NCI-H2227 treated with DMSO at 0.1 percent for 48 hours (cell line): ENCODE measurements at regions not wholly inside any gene's neighbourhood (a gene's known extent, or its start where the extent isn't known, plus 50 kb on each side); places are given as distances from the start of the nearest gene placed in this dataset.

ENCODE experiments used
- DNase-seq: peaks from one replicate; lab custom pipeline; 2025; lab: John Stamatoyannopoulos, UW

GRCh38 chrX:40182615-40183014, 84.9 kb upstream of the BCOR start:
- DNase-seq = no peak

DNA sequence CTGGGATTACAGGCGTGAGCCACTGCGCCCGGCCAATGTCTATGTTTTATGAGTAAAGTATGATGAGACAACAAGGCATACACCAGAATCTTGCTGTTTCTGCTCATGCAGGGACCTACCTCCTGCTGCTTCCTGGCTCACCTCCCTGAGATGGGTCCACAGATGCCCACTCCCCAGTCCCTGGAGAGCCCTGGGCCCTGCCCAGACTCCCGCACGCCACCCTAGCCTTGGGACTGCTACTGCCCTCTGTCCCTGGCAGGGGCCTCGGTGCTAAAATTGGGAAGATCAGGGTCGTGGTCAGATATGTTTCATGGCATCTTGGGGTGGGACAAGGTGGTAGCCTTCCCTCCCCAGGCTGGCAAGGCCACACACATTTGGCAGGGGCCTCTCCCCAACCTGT, 84.3 kb upstream of the BCOR start:
- DNase-seq = no peak

DNA sequence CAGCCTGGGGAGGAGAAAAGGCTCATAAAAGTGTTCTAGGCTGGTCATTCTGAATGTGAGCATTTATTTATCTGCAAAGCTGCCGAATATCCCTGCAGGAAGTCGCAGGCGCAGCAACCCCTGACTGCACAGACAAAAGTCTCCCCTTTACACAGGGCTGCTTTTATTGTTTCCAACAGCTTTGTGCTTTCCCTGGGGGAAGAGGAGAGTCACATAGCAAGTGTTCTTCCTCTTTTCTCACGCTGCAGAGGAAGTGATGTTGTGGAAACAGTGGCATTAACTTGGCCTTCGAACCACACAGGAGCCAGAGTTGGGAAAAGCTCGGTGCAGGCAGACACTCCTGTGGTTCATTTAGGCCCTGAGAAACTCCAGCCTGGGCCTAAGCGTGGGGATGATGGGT, 81.5 kb upstream of the BCOR start:
- DNase-seq = no peak

DNA sequence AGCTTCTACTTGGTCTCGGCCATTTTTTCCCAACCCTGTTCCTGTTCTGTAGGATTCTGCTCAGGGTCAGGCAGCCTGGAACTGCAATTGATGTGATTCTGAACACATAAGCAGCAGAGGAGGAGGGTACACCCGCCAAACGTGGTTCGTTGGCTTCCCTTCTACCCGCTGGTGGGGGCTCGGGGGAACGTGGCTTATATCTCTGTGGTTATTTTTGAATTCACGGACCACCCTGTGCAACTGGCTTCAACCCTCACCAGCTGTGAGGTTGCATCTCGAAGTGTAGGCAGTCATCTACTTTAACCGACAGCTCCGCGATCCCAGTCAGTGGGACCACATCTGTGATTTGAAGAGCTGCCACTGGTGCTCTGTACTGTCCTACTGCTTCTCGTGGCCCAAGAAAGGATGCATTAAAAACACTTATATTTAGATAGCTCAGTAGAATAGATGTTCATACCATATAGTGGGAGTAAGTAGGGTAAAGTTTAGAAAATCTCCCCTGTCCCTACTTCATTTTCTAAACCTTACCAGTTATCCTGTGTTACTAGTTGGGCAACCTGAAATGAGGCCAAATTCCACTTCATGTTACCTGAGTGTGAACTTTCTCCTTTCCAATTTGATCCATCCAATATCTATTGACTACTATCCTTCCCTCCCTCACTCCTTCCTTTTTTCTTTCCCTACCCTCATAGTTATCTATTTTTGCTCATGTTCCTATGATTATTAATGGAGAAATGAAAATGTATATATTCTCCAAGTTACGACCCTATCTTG, 80.4 kb upstream of the BCOR start:
- no peak for DNase-seq

GRCh38 chrX:40177489-40177888, 79.7 kb upstream of the BCOR start:
- no peak for DNase-seq

DNA sequence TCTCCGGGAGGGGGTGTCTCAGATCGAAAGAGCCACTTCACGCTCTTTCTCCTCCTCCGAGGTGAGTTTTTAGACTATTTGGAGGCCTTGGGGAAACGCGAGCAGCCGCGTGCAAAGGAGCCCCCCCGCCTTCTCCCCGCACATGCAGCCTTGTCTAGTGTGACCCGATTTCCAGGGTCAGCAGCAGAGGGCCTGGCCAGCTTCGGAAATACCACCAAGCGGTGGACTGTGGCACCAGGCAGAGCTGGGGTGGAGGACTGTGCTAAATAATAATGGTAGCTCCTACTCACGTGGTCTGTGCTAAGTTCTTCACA, 79.3 kb upstream of the BCOR start:
- peak; percentile 52 for DNase-seq

DNA sequence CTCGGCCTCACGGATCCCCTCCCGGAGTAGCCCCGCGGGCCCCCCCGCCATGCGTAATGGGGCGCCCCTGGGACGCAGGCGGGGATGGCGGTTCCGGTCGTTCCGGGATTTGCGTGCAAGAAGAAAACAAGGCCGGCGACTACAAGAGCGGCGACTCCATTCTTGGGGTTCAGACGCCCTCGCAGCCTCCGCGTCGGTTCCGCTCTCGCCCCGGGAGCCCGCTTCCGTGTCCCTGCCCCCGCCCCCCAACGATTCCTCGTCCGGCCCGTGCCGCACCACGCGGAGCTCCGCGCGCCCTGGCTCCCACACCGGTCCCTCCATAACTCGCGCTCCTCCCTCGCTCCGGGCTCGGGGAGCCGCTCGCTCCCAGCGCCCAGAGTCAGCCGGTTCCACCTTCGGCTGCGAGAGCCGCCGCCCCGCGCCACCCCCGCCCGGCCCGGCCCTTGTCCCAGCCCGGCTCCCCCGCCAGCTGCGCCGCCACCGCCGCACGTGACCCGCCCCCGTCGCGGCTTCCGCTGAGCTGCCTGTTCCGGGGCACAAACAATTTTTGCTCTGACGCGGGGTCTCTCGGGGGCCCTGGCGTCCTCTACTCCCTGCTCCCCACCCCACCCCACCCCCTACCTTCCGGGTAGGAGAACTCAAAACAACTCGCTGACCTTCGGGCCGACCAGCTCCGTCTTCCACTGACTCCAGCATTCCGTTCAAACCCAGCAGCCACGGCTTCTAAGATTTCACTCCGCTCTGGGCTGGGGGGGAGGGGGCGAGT, 78.8 kb upstream of the BCOR start:
- DNase-seq = peak; percentile 56

- peak; percentile 91 for DNase-seq
Measured at GRCh38 chrX:40175511-40176350, 78.0 kb upstream of the BCOR start.

DNA sequence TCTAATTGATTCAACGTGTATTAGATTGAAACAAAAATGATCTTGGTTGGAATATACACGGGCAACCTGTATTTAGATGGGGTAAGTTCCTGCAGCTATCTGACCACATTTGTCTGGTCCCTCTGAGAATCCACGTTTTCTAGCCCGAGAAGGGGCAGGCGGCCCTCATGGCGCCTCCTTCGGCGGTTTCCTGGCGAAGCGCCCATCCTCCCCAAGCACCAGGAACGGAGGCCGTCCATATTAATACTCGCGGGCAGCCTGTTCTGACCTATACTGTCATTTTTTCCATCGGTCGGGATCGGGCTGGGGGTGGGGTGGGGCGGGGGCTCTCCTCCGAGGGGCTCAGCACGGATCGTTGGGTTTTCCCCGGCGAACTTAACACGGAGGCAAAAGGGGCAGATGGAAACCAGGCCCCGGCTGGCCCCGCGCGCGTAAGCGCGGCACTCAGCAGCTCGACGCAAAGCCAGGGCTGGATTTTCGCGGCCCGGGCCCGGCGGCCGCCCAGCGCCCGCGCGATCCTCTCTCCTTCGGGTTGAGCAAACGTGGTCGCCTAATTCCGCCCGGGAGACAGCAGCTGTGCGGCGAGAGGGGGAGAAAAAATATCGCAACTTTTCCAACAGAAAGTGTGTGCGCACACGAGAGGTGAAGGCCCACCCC, 77.2 kb upstream of the BCOR start:
- DNase-seq = peak; percentile 83

DNA sequence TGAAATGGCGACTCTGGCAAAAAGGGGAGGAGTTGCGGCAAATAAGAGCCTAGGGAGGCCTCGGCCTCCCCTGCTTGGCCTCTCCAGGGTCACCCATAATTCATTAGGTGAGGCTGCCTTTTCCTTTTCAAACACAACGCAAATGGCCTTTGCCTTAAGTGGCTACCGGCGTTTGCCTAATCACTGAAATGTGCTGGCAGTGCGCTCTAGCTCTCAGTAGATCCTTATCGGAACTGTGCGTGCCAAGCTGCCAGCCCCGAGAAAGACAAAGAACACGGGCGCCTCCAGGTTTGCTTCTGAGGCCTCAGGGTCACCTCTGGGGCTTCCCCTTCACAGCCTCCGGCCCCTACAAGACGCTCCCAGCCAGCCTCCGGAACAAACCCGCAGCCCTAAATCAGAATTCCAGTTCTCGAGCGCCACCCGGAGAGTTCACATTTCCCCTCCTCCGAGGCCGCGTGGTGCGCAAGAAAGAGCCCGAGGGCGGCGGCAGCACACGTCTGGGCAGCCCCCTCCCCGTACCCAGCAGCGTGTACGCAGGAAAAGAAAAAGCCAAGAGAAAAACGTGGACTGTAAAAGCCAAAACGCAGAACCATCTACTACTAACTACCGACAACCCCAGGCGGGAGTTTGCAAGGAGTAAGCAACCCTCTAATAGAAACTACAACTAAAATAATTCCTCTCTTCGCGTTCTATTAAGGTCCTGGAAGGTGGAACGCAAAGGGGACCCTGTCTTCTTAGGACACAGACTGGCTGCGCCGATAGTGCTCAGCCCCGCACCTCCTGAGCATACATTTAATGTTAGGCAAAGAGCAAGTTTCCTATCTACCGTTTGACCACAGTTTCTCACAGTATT, 76.5 kb upstream of the BCOR start:
- DNase-seq = peak; percentile 54

DNA sequence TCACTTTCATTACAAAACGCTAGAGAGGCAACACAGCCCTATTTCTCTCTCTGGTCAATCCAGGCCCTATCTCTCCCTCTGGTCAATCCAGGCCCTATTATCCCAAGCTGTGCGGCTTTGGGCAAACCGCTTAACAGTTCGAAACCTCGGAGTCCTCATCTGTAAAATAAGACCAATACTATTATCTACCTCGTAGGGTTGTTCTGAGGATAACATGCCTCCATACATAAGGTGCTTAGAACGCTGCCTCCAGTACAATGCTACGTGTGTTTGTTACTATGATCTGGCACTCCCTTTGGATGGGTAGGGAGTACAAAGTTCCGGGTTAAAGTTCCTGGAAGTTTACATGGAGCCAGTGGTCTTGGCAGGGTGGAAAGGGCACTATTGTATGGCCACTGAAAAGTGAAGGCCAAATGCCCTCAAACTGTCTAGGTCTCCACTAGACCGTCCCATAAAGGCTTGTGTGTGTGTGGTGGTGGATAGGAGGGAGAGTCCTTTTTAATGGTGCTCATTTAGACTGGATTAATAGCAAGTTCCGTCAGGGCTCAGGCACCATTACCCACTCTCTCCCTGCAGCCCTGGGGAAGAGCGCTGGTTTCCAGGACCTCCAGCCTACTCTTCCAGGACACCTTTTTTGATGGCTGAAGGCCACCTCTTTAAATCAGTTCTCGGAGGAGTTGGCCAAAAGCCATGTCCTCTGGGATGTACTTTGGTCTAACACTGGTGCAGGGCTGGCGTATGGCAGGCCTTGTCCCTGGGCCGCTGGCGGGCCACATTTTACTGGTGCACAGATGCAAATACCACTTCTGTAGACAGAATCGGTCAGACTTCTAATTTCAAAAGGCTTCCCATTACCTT, 75.6 kb upstream of the BCOR start:
- no peak for DNase-seq

- DNase-seq = no peak
Measured at GRCh38 chrX:40172401-40173142, 74.8 kb upstream of the BCOR start.

DNA sequence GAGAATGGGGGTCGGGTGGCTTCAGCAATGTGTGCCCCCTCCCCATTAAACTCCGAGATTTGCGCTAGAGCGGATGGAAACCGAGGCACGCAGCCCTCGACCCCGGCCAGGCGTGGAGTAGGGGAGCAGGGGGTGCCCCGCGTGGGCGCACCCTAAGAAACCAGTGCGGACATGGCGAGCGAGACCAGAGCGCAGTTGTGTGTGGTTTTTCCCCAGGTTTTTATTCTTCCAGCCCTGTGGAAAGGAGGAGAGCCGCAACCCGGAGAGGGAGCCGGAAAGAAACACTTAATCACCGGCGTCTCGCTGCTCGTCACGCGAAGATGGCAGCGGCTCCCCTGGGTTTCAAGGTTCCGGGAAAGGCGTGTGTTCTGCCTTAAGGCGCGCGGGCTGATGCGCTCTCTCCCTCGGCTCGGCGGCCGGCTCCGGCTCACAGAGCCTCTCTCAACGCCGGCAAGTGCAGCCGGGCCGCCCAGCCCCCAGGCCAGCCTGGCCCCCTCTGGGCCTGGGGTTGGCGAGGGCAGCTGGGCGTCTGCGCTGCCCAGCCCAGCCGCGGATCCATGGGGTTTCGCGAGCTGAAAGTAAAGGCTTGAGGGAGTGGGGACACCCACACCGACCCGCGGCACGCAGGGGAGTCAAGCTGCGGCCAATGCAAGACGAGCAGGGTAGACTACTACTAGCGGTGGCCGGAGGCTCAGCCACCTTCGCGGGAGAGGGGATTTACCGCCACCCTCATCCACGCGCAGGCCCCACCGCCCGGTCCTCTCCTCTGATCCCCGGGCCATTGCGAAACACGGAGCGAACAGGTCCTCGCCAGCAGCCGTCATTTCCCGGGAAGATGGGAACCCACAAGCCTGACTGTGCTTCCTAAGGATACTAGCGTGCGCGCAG, 74.0 kb upstream of the BCOR start:
- no peak for DNase-seq

GRCh38 chrX:40170830-40171512, 73.2 kb upstream of the BCOR start:
- no peak for DNase-seq

DNA sequence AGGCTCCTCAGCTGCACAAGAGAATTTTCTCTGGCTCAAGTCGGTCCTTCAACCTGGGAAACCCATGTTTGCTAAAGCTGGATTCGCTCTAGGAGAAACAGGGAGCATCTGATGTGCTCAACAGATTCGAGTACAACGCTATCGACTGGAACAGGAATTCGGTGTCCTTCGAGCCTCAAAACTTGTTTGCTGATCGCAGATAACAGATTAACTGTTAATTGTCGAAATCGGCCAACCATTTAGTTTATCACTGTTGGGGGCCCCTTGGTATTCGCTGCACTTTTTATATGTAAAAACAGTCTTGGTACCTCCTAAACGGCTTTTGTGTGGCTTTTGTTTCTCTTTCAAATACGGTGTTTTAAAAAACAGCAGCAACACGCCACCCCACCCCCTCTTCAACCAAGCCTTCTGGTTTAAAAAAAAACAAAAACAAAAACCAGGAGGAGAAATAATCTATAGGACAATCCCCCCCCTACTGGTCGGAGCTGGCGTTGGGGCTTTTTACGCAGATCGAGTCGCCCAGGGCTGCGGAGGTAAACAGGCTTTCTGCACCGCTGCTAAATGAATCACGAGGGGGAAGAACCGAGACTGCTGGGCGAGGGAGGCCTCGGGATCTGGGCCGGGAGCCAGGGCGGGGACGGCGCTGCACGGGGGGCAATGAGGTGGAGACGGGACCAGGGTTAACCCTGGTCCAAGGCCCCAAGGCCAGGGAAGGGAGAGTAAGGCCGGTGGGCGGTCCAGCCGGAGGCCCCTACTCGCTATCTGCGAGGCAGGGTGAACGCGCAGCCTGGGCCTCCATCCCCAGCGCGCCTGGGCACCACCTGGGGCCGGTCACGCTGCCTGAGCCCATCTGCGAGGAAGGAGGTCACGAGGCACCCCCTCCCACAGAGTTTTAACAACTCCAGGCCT, 71.7 kb upstream of the BCOR start:
- DNase-seq = peak; percentile 82

DNA sequence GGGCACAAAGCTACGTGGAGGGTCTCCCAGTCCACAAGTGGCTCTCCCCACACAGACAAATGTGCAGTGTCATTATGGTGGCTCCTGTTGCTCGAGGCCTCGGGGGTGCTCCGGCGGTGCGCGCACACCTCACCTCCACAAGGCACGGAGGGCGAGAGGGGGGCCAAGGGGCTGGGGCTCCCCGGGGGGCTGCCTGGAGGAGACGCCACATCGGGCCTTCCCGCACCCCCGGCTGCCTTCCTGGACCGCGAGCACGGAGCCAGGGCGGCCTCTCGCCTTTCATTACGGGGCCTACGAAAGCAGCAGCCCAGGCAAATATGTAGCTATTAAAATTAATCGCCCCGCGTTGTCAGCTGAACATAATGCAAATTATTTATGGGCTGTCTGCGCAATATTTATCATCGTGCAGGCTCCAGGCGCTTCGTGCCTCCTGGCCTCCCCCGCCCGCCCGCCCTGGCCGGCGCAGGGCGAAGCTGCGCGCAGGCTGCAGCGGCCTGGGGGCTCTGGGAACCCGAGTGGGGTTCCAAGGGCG, 70.8 kb upstream of the BCOR start:
- DNase-seq = no peak
